Common myeloid progenitor, CD34-positive (primary cell): ENCODE measurements at regions not wholly inside any gene's neighbourhood (a gene's known extent, or its start where the extent isn't known, plus 50 kb on each side); places are given as distances from the start of the nearest gene placed in this dataset.
A peak's percentile ranks its signal among the peaks of the same experiment; 100 is the strongest.

Source experiments
- CTCF ChIA-PET: fragments of 350-600 bp; sonication (Branson Sonifier 250); formaldehyde crosslinking; loops from one replicate; lab custom pipeline; 2021; ENCODE audit warnings: antibody characterized with exemption; lab: Charles Lee
- POLR2A ChIA-PET: fragments of 350-600 bp; sonication (Branson Sonifier 250); formaldehyde crosslinking; loops from one replicate; lab custom pipeline; 2021; ENCODE audit warnings: antibody characterized with exemption; lab: Charles Lee
- DNase-seq, 3 donors: peaks; one replicate each; pipeline versions ENCODE4 v3.0.0 to v3.0.0-alpha.2; 2013
- H3K27ac ChIP-seq, 2 experiments: 1 replicate in 1 of 2; 2 replicates in 1 of 2; pipeline ENCODE4 v1.7.0; 2013; ENCODE audit warnings: inconsistent platforms in 2 of 2, low read length in 2 of 2, mild to moderate bottlenecking in 2 of 2, low read depth in 1 of 2, moderate library complexity in 1 of 2; ENCODE audit not compliant: severe bottlenecking in 2 of 2, insufficient read depth in 1 of 2, poor library complexity in 1 of 2
- H3K27me3 ChIP-seq, 5 experiments: replicated peaks in 2 of 5; 1 replicate in 3 of 5; 2 replicates in 2 of 5; pipeline versions ENCODE4 v1.6.1 to v1.7.0; 2013; ENCODE audit warnings: low read length in 4 of 5, mild to moderate bottlenecking in 2 of 5, moderate library complexity in 2 of 5, inconsistent platforms in 1 of 5; ENCODE audit not compliant: insufficient read depth in 5 of 5, control insufficient read depth in 4 of 5
- H3K36me3 ChIP-seq, 4 experiments: 1 replicate in 2 of 4; 2 replicates in 2 of 4; pipeline versions ENCODE4 v1.6.1 to v1.7.0; 2013; ENCODE audit warnings: low read length in 3 of 4, control low read depth in 1 of 4, mild to moderate bottlenecking in 1 of 4; ENCODE audit not compliant: control insufficient read depth in 4 of 4, insufficient read depth in 4 of 4
- H3K4me1 ChIP-seq, 4 experiments: 1 replicate in 3 of 4; 2 replicates in 1 of 4; pipeline versions ENCODE4 v1.6.1 to v1.7.1; 2013; ENCODE audit warnings: low read length in 3 of 4, mild to moderate bottlenecking in 3 of 4, control low read depth in 1 of 4, inconsistent platforms in 1 of 4, moderate library complexity in 1 of 4; ENCODE audit not compliant: control insufficient read depth in 4 of 4, insufficient read depth in 4 of 4; ENCODE audit errors: control extremely low read depth in 1 of 4
- H3K4me3 ChIP-seq, 7 experiments: 1 replicate in 4 of 7; 2 replicates in 3 of 7; pipeline versions ENCODE4 v1.5.1 to v1.7.0; 2013; ENCODE audit warnings: mild to moderate bottlenecking in 7 of 7, low read length in 6 of 7, moderate library complexity in 6 of 7, inconsistent platforms in 2 of 7, low read depth in 2 of 7, control low read depth in 1 of 7; ENCODE audit not compliant: insufficient read depth in 4 of 7, control insufficient read depth in 1 of 7; ENCODE audit errors: extremely low read depth in 1 of 7
- H3K9me3 ChIP-seq, 5 experiments: 1 replicate in 4 of 5; 2 replicates in 1 of 5; pipeline versions ENCODE4 v1.6.1 to v1.7.1; 2013; ENCODE audit warnings: low read length in 4 of 5, mild to moderate bottlenecking in 2 of 5, inconsistent platforms in 1 of 5, low read depth in 1 of 5, moderate library complexity in 1 of 5; ENCODE audit not compliant: control insufficient read depth in 4 of 5, insufficient read depth in 2 of 5; ENCODE audit errors: control extremely low read depth in 1 of 5
- WGBS: methylation state at CpG from one replicate; pipeline ENCODE4 v1.1.5; 2013; ENCODE audit not compliant: insufficient coverage; 5-methylcytosine and 5-hydroxymethylcytosine counted together

DNA sequence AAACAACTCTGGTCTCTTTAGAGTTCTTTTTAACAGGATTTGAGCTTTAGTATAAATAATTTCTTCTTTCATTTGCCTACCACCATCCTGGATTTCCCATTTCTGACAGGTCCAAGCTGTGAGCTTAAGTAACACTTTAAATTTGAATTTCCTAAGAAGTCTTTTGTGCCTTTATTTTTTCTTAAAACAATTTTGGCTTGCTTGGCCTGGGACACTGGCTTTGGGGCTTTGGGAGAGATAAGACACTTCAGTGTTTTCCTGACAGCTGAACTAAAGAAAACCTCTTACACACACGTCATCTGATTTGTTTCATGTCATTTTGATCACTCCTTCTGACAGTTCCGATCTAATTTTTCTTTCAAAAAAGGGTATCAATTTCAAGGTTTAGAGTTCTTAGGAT lies 121.3 kb upstream of the BMPER start:
- peaks cover 0 to 6% (median 5%) of the 10 kb centered on the region in 5 experiments for H3K9me3 ChIP-seq
- no peak overlapping the region for H3K4me3 ChIP-seq
- DNase-seq: no peak
- H3K27me3 ChIP-seq: no peaks in the 10 kb centered on the region
- no CpG with 5 or more reads among the region's 2 CpGs for WGBS
- POLR2A ChIA-PET: no interaction called here
- peaks cover 0 to 7% (median 3%) of the 10 kb centered on the region in 4 experiments for H3K4me1 ChIP-seq
- no peak overlapping the region for H3K27ac ChIP-seq
- CTCF ChIA-PET: no interaction called here
- H3K36me3 ChIP-seq: no peaks in the 10 kb centered on the region

GRCh38 chr7:33788531-33788930 lies 116.8 kb upstream of the BMPER start:
- Histone ChIP-seq H3K36me3 (no peaks in the 10 kb centered on the region), H3K9me3 (no peaks in the 10 kb centered on the region), H3K27me3 (no peaks in the 10 kb centered on the region), H3K27ac (no peak overlapping the region), H3K4me3 (no peak overlapping the region), H3K4me1 (peaks cover 0 to 24% (median 13%) of the 10 kb centered on the region in 4 experiments)
- no peak for DNase-seq
- ChIA-PET POLR2A (no interaction called here), CTCF (no interaction called here)
- 100% methylated on average over 3 of the region's 6 CpGs for WGBS

- Histone ChIP-seq H3K9me3 (no peaks in the 10 kb centered on the region), H3K36me3 (no peaks in the 10 kb centered on the region), H3K27me3 (no peaks in the 10 kb centered on the region), H3K4me1 (peaks cover 0 to 24% (median 13%) of the 10 kb centered on the region in 4 experiments), H3K4me3 (peak overlapping the region in 2 of 7 experiments; percentile 22 to 33), H3K27ac (peak overlapping the region; percentile 34 to 63)
- POLR2A ChIA-PET: no interaction called here
- 9% methylated on average over 9 of the region's 11 CpGs for WGBS
- peak; percentile 67 to 83 (median 71) for DNase-seq
- CTCF ChIA-PET: interaction anchor here (0.7 to 1.2 kb wide), 3 partner anchors 9 to 29 kb away, joined by 3 read pairs; no protein-coding TSS in a partner anchor
Observed at GRCh38 chr7:33789871-33790630, 115.3 kb upstream of the BMPER start.

DNA sequence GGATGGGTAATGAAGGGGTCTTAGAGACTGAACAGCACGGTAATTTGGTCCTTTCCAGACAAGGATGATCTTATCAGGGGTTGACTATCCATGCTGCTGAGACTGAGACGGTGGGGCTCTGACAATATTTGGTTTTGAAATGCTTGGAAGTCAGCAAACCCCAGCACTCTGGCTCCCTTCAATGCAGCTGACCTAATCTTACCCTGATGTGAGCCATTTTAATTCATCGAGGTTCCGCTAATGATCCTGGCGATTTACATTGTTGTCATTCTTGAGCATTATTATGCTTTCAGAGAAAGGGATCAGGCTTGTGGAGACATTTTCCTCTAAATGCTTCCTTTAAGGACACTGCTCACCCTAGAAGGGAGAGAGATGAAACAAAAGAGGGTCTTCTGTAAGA lies 114.6 kb upstream of the BMPER start:
- 67% methylated on average over 3 of the region's 5 CpGs for WGBS
- Histone ChIP-seq H3K27ac (no peak overlapping the region), H3K27me3 (no peaks in the 10 kb centered on the region), H3K4me3 (no peak overlapping the region), H3K9me3 (no peaks in the 10 kb centered on the region), H3K4me1 (peaks cover 0 to 24% (median 13%) of the 10 kb centered on the region in 4 experiments), H3K36me3 (no peaks in the 10 kb centered on the region)
- CTCF ChIA-PET: interaction anchor here (0.8 kb wide), 1 partner anchor 8 kb away, joined by 3 read pairs; no protein-coding TSS in a partner anchor
- POLR2A ChIA-PET: no interaction called here
- DNase-seq: no peak

DNA sequence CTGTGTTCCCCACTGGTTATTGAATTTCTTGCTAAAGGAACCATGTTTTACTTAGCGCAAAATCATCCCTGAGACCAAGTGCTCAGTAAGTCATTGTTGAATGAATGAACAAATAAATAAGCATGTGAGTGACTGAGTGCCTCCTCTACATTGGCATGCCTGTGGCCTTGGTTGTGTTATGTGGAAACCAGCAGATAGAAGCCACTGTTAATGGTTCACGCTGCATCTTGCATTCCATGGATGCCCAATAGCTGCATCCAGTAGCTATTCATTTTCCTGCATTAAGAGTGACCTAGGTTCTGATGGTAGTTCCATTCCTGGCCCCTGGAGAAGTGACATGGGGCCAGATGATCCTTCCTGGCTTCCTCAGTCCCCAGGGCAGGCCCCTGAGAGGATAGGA lies 113.3 kb upstream of the BMPER start:
- POLR2A ChIA-PET: no interaction called here
- Histone ChIP-seq H3K36me3 (no peaks in the 10 kb centered on the region), H3K27me3 (no peaks in the 10 kb centered on the region), H3K27ac (no peak overlapping the region), H3K9me3 (no peaks in the 10 kb centered on the region), H3K4me3 (no peak overlapping the region), H3K4me1 (peaks cover 0 to 24% (median 13%) of the 10 kb centered on the region in 4 experiments)
- WGBS: 100% methylated on average over 2 of the region's 2 CpGs
- CTCF ChIA-PET: no interaction called here
- DNase-seq: no peak

DNA sequence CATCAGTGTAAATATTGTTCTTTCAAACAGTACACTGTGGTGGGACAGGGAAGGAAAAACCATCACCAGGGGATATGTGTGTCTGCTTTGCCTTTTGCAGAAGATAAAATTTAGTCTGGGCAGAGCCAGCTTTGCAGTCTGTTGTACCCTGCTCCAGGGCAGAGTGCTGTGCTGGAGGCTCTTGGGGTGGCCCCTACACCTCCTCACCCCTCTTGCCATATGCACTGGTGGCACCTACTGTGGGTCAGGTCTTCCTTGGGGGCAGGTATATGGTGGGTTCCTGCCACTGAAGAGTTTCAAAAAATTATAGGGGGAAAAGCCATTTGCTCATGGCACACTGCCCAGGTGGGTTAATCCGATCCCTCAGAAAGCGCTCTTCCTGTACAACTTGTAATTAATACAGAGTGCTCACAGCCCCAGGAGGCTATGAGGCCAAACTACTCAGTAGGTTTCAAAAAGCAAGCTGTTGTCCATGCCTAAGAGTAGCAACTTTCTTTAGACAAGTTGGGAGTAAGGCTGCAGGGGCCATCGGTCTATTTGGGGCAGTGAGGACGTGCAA lies 112.7 kb upstream of the BMPER start:
- H3K27ac ChIP-seq: no peak overlapping the region
- peaks cover 0 to 24% (median 13%) of the 10 kb centered on the region in 4 experiments for H3K4me1 ChIP-seq
- H3K36me3 ChIP-seq: no peaks in the 10 kb centered on the region
- CTCF ChIA-PET: no interaction called here
- no peaks in the 10 kb centered on the region for H3K27me3 ChIP-seq
- POLR2A ChIA-PET: no interaction called here
- no peak overlapping the region for H3K4me3 ChIP-seq
- no peaks in the 10 kb centered on the region for H3K9me3 ChIP-seq
- no peak for DNase-seq
- 88% methylated on average over 4 of the region's 4 CpGs for WGBS

GRCh38 chr7:33793616-33794015 lies 111.7 kb upstream of the BMPER start:
- 94% methylated on average over 2 of the region's 2 CpGs for WGBS
- DNase-seq: no peak
- Histone ChIP-seq H3K4me1 (peaks cover 0 to 24% (median 13%) of the 10 kb centered on the region in 4 experiments), H3K27ac (no peak overlapping the region), H3K9me3 (no peaks in the 10 kb centered on the region), H3K27me3 (no peaks in the 10 kb centered on the region), H3K4me3 (no peak overlapping the region), H3K36me3 (no peaks in the 10 kb centered on the region)
- POLR2A ChIA-PET: no interaction called here
- CTCF ChIA-PET: interaction anchor here (0.7 kb wide), 1 partner anchor 1587 kb away, joined by 3 read pairs; no protein-coding TSS in a partner anchor
